PFSK-1 (cell line): ENCODE measurements at regions not wholly inside any gene's neighbourhood (a gene's known extent, or its start where the extent isn't known, plus 50 kb on each side); places are given as distances from the start of the nearest gene placed in this dataset.

Experiments
- FOXP2 ChIP-seq: optimal IDR thresholded peaks from 2 replicates; pipeline ENCODE3; 2011; ENCODE audit warnings: borderline replicate concordance, control low read depth, inconsistent platforms; ENCODE audit not compliant: insufficient read depth; ENCODE audit errors: extremely low read length, extremely low read depth
- POLR2AphosphoS5 ChIP-seq: IDR thresholded peaks from 2 replicates; pipeline ENCODE4 v1.6.1; 2012; ENCODE audit warnings: low read depth, mild to moderate bottlenecking, control low read depth, low read length, moderate library complexity
- REST ChIP-seq, 2 experiments: IDR thresholded peaks; 2 replicates each; pipeline versions ENCODE4 v1.6.1 to v1.8.0; 2011 to 2012; ENCODE audit warnings: low read depth in 2 of 2, low read length in 2 of 2, control low read depth in 1 of 2, inconsistent platforms in 1 of 2, mild to moderate bottlenecking in 1 of 2, moderate library complexity in 1 of 2; ENCODE audit not compliant: insufficient read depth in 1 of 2
- SIN3A ChIP-seq: IDR thresholded peaks from 2 replicates; pipeline ENCODE4 v1.6.1; 2012; ENCODE audit warnings: mild to moderate bottlenecking, low read length, moderate library complexity, borderline replicate concordance; ENCODE audit not compliant: insufficient read depth
- TAF1 ChIP-seq: IDR thresholded peaks from 2 replicates; pipeline ENCODE4 v1.6.1; 2012; ENCODE audit warnings: low read length, control low read depth, borderline replicate concordance; ENCODE audit not compliant: insufficient read depth

- TF ChIP-seq REST (IDR thresholded peaks at IDR 0.05; ENCODE audit: insufficient read depth in 1 of 2, low read depth in 2 of 2, low read length in 2 of 2) (no peak), FOXP2 (no peak), SIN3A (no peak), POLR2AphosphoS5 (no peak), TAF1 (no peak)
These were observed 416.7 kb upstream of the CRIM1 start for GRCh38 chr2:35938838-35939237.

GRCh38 chr2:35933031-35933430, 422.5 kb upstream of the CRIM1 start:
- TF ChIP-seq POLR2AphosphoS5 (no peak), FOXP2 (no peak), SIN3A (no peak), TAF1 (no peak), REST (IDR thresholded peaks at IDR 0.05; ENCODE audit: insufficient read depth in 1 of 2, low read depth in 2 of 2, low read length in 2 of 2) (no peak)

- TF ChIP-seq REST (IDR thresholded peaks at IDR 0.05; ENCODE audit: insufficient read depth in 1 of 2, low read depth in 2 of 2, low read length in 2 of 2) (no peak), SIN3A (no peak), TAF1 (no peak), FOXP2 (no peak)
These were observed 423.2 kb upstream of the CRIM1 start for GRCh38 chr2:35932276-35932963.

GRCh38 chr2:35931626-35932025, 424.0 kb upstream of the CRIM1 start:
- no peak for TF ChIP-seq POLR2AphosphoS5
- no peak for TF ChIP-seq SIN3A
- TF ChIP-seq FOXP2, result no peak
- TF ChIP-seq REST (IDR thresholded peaks at IDR 0.05; ENCODE audit: insufficient read depth in 1 of 2, low read depth in 2 of 2, low read length in 2 of 2), result no peak
- no peak for TF ChIP-seq TAF1
